ENCODE measurements at regions not wholly inside any gene's neighbourhood (a gene's known extent, or its start where the extent isn't known, plus 50 kb on each side); places are given as distances from the start of the nearest gene placed in this dataset.
A peak's percentile ranks its signal among the peaks of the same experiment; 100 is the strongest.

DNA sequence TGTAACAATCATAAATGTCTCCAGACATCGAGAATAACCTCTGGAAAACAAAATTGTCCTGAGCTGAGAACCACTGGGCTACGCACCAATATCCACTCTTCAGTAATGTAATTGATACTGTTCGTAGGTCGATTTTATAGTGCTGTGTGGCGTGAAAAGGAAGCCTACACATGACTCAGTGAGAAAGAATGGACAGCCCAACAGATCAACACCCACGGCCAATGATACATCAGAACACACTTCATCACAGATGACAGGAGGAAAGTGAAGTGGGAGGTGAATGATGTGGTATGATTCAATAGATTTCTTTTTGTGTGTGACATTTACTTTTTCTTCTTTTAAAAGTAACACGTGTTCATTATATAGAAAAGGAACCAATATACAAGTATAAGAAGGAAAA is 93.5 kb downstream of the RPS12 start:
- Histone ChIP-seq H3K9me3 (ENCODE audit: control insufficient read depth in 1 of 2, low read length in 2 of 2) (no peaks in the 10 kb centered on the region), H3K4me3 (ENCODE audit: low read depth in 1 of 2, low read length in 2 of 2) (no peak overlapping the region), H3K27ac (ENCODE audit: low read length) (no peak overlapping the region), H3K36me3 (ENCODE audit: control insufficient read depth in 1 of 2, insufficient read depth in 2 of 2, low read length in 2 of 2) (no peaks in the 10 kb centered on the region), H3K4me1 (ENCODE audit: control insufficient read depth in 1 of 2, insufficient read depth in 2 of 2, low read length in 2 of 2) (no peaks in the 10 kb centered on the region), H3K27me3 (ENCODE audit: low read depth, low read length) (no peaks in the 10 kb centered on the region)

GRCh38 chr6:132909742-132910141 is 95.4 kb downstream of the RPS12 start:
- H3K36me3 ChIP-seq (ENCODE audit: control insufficient read depth in 1 of 2, insufficient read depth in 2 of 2, low read length in 2 of 2) = no peaks in the 10 kb centered on the region
- no peak overlapping the region for H3K27ac ChIP-seq (ENCODE audit: low read length)
- no peak overlapping the region for H3K4me3 ChIP-seq (ENCODE audit: low read depth in 1 of 2, low read length in 2 of 2)
- no peaks in the 10 kb centered on the region for H3K27me3 ChIP-seq (ENCODE audit: low read depth, low read length)
- H3K4me1 ChIP-seq (ENCODE audit: control insufficient read depth in 1 of 2, insufficient read depth in 2 of 2, low read length in 2 of 2) = no peaks in the 10 kb centered on the region
- H3K9me3 ChIP-seq (ENCODE audit: control insufficient read depth in 1 of 2, low read length in 2 of 2) = no peaks in the 10 kb centered on the region

DNA sequence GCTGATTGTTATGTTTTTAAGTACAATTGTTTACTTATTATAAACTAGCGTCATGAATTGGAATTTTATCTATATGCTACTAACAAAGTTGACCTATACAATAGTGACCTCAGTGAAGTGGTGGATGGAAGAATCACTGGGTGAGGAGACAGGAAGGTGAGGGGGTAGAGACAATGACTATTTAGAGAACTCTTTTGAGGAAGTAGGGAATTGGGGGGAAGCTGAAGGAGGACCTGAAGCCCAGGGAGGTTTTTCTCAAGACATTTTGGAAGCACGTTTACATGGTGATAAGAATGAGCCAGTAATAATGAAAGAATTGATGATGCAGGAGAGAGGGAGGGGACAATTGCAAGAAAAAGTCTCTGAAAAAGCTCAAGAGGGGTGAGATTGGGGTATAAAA is 96.4 kb downstream of the RPS12 start:
- Histone ChIP-seq H3K27ac (ENCODE audit: low read length) (no peak overlapping the region), H3K4me3 (ENCODE audit: low read depth in 1 of 2, low read length in 2 of 2) (no peak overlapping the region), H3K4me1 (ENCODE audit: control insufficient read depth in 1 of 2, insufficient read depth in 2 of 2, low read length in 2 of 2) (no peaks in the 10 kb centered on the region), H3K9me3 (ENCODE audit: control insufficient read depth in 1 of 2, low read length in 2 of 2) (no peaks in the 10 kb centered on the region), H3K36me3 (ENCODE audit: control insufficient read depth in 1 of 2, insufficient read depth in 2 of 2, low read length in 2 of 2) (no peaks in the 10 kb centered on the region), H3K27me3 (ENCODE audit: low read depth, low read length) (no peaks in the 10 kb centered on the region)

- H3K36me3 ChIP-seq (ENCODE audit: control insufficient read depth in 1 of 2, insufficient read depth in 2 of 2, low read length in 2 of 2) = no peaks in the 10 kb centered on the region
These were observed 104.9 kb downstream of the RPS12 start for GRCh38 chr6:132919045-132919860.

DNA sequence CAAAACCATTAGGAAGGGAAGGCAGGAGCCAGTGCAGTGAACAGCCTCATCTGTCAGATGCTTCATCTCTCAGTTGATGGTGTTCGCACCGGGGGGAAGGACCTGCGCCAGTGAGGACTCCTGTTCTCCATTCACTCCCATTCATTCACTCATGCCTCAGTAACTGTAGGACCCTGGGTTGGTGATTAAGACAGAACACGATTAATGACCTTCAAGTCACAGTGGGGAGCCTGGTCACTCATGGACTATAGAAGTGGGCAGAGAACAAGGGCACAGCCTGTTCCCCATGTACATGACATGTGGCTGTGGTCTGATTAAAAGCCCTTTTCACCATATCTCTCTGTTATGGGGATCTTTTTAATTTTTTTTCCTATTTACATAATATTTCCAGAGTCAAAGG is 113.3 kb downstream of the RPS12 start:
- Histone ChIP-seq H3K36me3 (ENCODE audit: control insufficient read depth in 1 of 2, insufficient read depth in 2 of 2, low read length in 2 of 2) (no peaks in the 10 kb centered on the region), H3K4me3 (ENCODE audit: low read depth in 1 of 2, low read length in 2 of 2) (no peak overlapping the region), H3K4me1 (ENCODE audit: control insufficient read depth in 1 of 2, insufficient read depth in 2 of 2, low read length in 2 of 2) (no peaks in the 10 kb centered on the region), H3K27ac (ENCODE audit: low read length) (no peak overlapping the region), H3K9me3 (ENCODE audit: control insufficient read depth in 1 of 2, low read length in 2 of 2) (no peaks in the 10 kb centered on the region), H3K27me3 (ENCODE audit: low read depth, low read length) (no peaks in the 10 kb centered on the region)

More at GRCh38 chr6:132919045-132919860, 104.9 kb downstream of the RPS12 start:
- no peaks in the 10 kb centered on the region for H3K27me3 ChIP-seq (ENCODE audit: low read depth, low read length)
- H3K27ac ChIP-seq (ENCODE audit: low read length) = no peak overlapping the region
- H3K4me3 ChIP-seq (ENCODE audit: low read depth in 1 of 2, low read length in 2 of 2) = peak overlapping the region in 1 of 2 donors; percentile 4
- H3K4me1 ChIP-seq (ENCODE audit: control insufficient read depth in 1 of 2, insufficient read depth in 2 of 2, low read length in 2 of 2) = peaks cover 0 to 9% of the 10 kb centered on the region in 2 donors
- H3K9me3 ChIP-seq (ENCODE audit: control insufficient read depth in 1 of 2, low read length in 2 of 2) = no peaks in the 10 kb centered on the region

- Histone ChIP-seq H3K27ac (ENCODE audit: low read length) (no peak overlapping the region), H3K9me3 (ENCODE audit: control insufficient read depth in 1 of 2, low read length in 2 of 2) (no peaks in the 10 kb centered on the region), H3K36me3 (ENCODE audit: control insufficient read depth in 1 of 2, insufficient read depth in 2 of 2, low read length in 2 of 2) (no peaks in the 10 kb centered on the region)
These were observed 114.8 kb downstream of the RPS12 start for GRCh38 chr6:132929141-132929540.

DNA sequence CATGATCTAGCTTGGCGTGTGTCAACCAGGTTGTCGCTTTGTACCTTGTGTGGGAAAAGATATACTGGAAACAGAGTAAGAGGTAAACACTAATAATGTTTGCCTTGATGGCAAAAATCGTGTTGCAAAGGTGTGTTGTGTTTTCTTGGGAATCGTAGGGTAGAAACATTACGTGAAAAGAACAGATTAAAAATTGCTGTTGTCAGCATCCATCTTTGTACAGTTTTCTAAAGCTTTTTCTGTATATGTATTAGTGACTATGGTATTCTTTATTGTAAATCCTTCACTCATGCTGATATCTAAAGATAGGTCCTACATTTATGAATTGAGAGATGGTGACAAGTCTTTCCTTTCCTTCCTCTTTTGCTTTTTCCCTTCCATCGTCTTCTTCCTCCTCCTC is 116.9 kb downstream of the RPS12 start:
- no peaks in the 10 kb centered on the region for H3K9me3 ChIP-seq (ENCODE audit: control insufficient read depth in 1 of 2, low read length in 2 of 2)
- H3K27ac ChIP-seq (ENCODE audit: low read length) = no peak overlapping the region
- no peaks in the 10 kb centered on the region for H3K4me1 ChIP-seq (ENCODE audit: control insufficient read depth in 1 of 2, insufficient read depth in 2 of 2, low read length in 2 of 2)
- H3K4me3 ChIP-seq (ENCODE audit: low read depth in 1 of 2, low read length in 2 of 2) = no peak overlapping the region
- H3K27me3 ChIP-seq (ENCODE audit: low read depth, low read length) = no peaks in the 10 kb centered on the region
- no peaks in the 10 kb centered on the region for H3K36me3 ChIP-seq (ENCODE audit: control insufficient read depth in 1 of 2, insufficient read depth in 2 of 2, low read length in 2 of 2)

More at GRCh38 chr6:132929141-132929540, 114.8 kb downstream of the RPS12 start:
- Histone ChIP-seq H3K4me3 (ENCODE audit: low read depth in 1 of 2, low read length in 2 of 2) (no peak overlapping the region), H3K4me1 (ENCODE audit: control insufficient read depth in 1 of 2, insufficient read depth in 2 of 2, low read length in 2 of 2) (no peaks in the 10 kb centered on the region), H3K27me3 (ENCODE audit: low read depth, low read length) (no peaks in the 10 kb centered on the region)

- Histone ChIP-seq H3K27ac (ENCODE audit: low read length) (no peak overlapping the region), H3K4me3 (ENCODE audit: low read depth in 1 of 2, low read length in 2 of 2) (no peak overlapping the region)
These were observed 117.7 kb downstream of the RPS12 start for GRCh38 chr6:132931936-132932514.

DNA sequence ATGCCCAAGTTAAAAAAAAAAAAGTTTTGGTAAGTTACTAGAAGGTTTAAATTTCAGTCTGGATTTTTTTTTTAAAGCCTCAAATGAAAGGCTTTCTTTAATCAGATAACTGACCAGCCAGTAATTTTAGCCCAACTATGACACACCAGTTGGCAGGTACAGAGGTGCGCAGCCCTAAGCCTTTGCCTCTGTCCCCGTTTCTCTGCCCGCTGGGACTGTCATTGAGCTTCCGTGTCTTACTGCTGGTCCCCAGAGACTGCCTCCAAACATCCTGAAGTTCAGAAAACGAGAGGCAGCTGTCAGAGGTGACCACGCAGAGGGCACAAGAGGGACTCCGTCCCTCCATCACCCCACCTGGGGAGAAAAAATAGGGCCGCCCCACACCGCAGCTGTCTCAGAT is 118.2 kb downstream of the RPS12 start:
- H3K27ac ChIP-seq (ENCODE audit: low read length) = no peak overlapping the region
- H3K36me3 ChIP-seq (ENCODE audit: control insufficient read depth in 1 of 2, insufficient read depth in 2 of 2, low read length in 2 of 2) = no peaks in the 10 kb centered on the region
- no peaks in the 10 kb centered on the region for H3K9me3 ChIP-seq (ENCODE audit: control insufficient read depth in 1 of 2, low read length in 2 of 2)
- H3K27me3 ChIP-seq (ENCODE audit: low read depth, low read length) = no peaks in the 10 kb centered on the region
- H3K4me3 ChIP-seq (ENCODE audit: low read depth in 1 of 2, low read length in 2 of 2) = no peak overlapping the region
- H3K4me1 ChIP-seq (ENCODE audit: control insufficient read depth in 1 of 2, insufficient read depth in 2 of 2, low read length in 2 of 2) = no peaks in the 10 kb centered on the region

More at GRCh38 chr6:132931936-132932514, 117.7 kb downstream of the RPS12 start:
- no peaks in the 10 kb centered on the region for H3K27me3 ChIP-seq (ENCODE audit: low read depth, low read length)
- no peaks in the 10 kb centered on the region for H3K9me3 ChIP-seq (ENCODE audit: control insufficient read depth in 1 of 2, low read length in 2 of 2)
- no peaks in the 10 kb centered on the region for H3K4me1 ChIP-seq (ENCODE audit: control insufficient read depth in 1 of 2, insufficient read depth in 2 of 2, low read length in 2 of 2)
- H3K36me3 ChIP-seq (ENCODE audit: control insufficient read depth in 1 of 2, insufficient read depth in 2 of 2, low read length in 2 of 2) = no peaks in the 10 kb centered on the region

DNA sequence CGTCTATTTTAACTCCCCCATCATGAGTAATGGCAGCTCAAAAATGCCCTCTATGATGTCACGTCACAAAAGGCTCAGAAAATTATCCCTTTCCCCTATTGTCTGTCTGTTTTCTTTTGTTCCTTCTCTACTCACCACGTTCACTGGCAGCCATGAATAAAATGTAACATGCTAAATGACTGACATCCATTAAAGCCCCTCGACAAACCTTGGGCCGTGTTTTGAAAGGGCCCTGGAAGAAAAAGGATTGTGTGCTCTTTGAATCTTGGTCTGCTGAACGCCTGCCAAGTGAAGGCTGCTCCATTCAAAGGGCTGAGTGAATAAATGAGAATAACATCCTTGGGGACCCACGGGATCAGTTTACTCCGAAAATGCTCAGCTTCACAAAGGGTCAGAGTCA is 118.7 kb downstream of the RPS12 start:
- no peak overlapping the region for H3K4me3 ChIP-seq (ENCODE audit: low read depth in 1 of 2, low read length in 2 of 2)
- H3K36me3 ChIP-seq (ENCODE audit: control insufficient read depth in 1 of 2, insufficient read depth in 2 of 2, low read length in 2 of 2) = no peaks in the 10 kb centered on the region
- H3K27ac ChIP-seq (ENCODE audit: low read length) = no peak overlapping the region
- no peaks in the 10 kb centered on the region for H3K9me3 ChIP-seq (ENCODE audit: control insufficient read depth in 1 of 2, low read length in 2 of 2)
- H3K27me3 ChIP-seq (ENCODE audit: low read depth, low read length) = no peaks in the 10 kb centered on the region
- no peaks in the 10 kb centered on the region for H3K4me1 ChIP-seq (ENCODE audit: control insufficient read depth in 1 of 2, insufficient read depth in 2 of 2, low read length in 2 of 2)

GRCh38 chr6:132934496-132934895 is 120.1 kb downstream of the RPS12 start:
- no peaks in the 10 kb centered on the region for H3K36me3 ChIP-seq (ENCODE audit: control insufficient read depth in 1 of 2, insufficient read depth in 2 of 2, low read length in 2 of 2)
- H3K9me3 ChIP-seq (ENCODE audit: control insufficient read depth in 1 of 2, low read length in 2 of 2) = no peaks in the 10 kb centered on the region
- H3K27me3 ChIP-seq (ENCODE audit: low read depth, low read length) = no peaks in the 10 kb centered on the region
- no peak overlapping the region for H3K27ac ChIP-seq (ENCODE audit: low read length)
- no peaks in the 10 kb centered on the region for H3K4me1 ChIP-seq (ENCODE audit: control insufficient read depth in 1 of 2, insufficient read depth in 2 of 2, low read length in 2 of 2)
- no peak overlapping the region for H3K4me3 ChIP-seq (ENCODE audit: low read depth in 1 of 2, low read length in 2 of 2)

Data from muscle layer of duodenum (tissue), 2 donors.